Caco-2 (cell line): ENCODE measurements at regions not wholly inside any gene's neighbourhood (a gene's known extent, or its start where the extent isn't known, plus 50 kb on each side); places are given as distances from the start of the nearest gene placed in this dataset.

Experiments
- BruUV-seq: library from RNA; stranded (reverse); fragments of 400-500 nt; replicated peaks from 2 replicates; lab custom pipeline; 2021; lab: Mats Ljungman, UMichigan
- CTCF ChIA-PET: fragments of 300-600 bp; sonication (Branson Sonifier 250); formaldehyde crosslinking; loops from one replicate; lab custom pipeline; 2022; ENCODE audit warnings: antibody characterized with exemption; lab: Charles Lee
- POLR2A ChIA-PET: fragments of 300-600 bp; sonication (Branson Sonifier 250); formaldehyde crosslinking; loops from one replicate; lab custom pipeline; 2022; ENCODE audit warnings: antibody characterized with exemption; lab: Charles Lee
- DNase-seq, 2 experiments: peaks; one replicate each; pipeline versions ENCODE4 v3.0.0 to v3.0.0-alpha.2; 2020 to 2022
- H3K27me3 ChIP-seq: replicated peaks from 2 replicates; pipeline ENCODE4 v1.6.0; 2011; ENCODE audit warnings: low read length; ENCODE audit not compliant: control insufficient read depth, insufficient read depth
- H3K36me3 ChIP-seq: 2 replicates; pipeline ENCODE4 v1.5.1; 2011; ENCODE audit warnings: low read length; ENCODE audit not compliant: control insufficient read depth, insufficient read depth
- H3K4me1 ChIP-seq: fragments of 250-450 bp; sonication (Bioruptor Pico); 2 replicates; pipeline ENCODE4 v1.5.1; 2020; ENCODE audit warnings: mild to moderate bottlenecking
- H3K4me3 ChIP-seq: 2 replicates; pipeline ENCODE4 v1.5.1; 2011; ENCODE audit warnings: low read depth, mild to moderate bottlenecking, control low read depth, low read length
- H3K9me3 ChIP-seq: fragments of 250-450 bp; sonication (Bioruptor Pico); 2 replicates; pipeline ENCODE4 v1.5.1; 2020; ENCODE audit warnings: mild to moderate bottlenecking, moderate library complexity
- H3K27ac Mint-ChIP-seq: one replicate; pipeline ENCODE4 v1.8.0; 2022; ENCODE audit warnings: mixed read lengths; ENCODE audit not compliant: unreplicated experiment
- H3K27me3 Mint-ChIP-seq: one replicate; pipeline ENCODE4 v1.8.0; 2022; ENCODE audit warnings: mixed read lengths; ENCODE audit not compliant: insufficient read depth, unreplicated experiment
- H3K36me3 Mint-ChIP-seq: one replicate; pipeline ENCODE4 v1.8.0; 2022; ENCODE audit warnings: mild to moderate bottlenecking, mixed read lengths; ENCODE audit not compliant: insufficient read depth, unreplicated experiment
- H3K4me1 Mint-ChIP-seq: one replicate; pipeline ENCODE4 v1.8.0; 2022; ENCODE audit warnings: low read depth, mixed read lengths; ENCODE audit not compliant: unreplicated experiment
- H3K4me3 Mint-ChIP-seq: one replicate; pipeline ENCODE4 v1.8.0; 2022; ENCODE audit warnings: mild to moderate bottlenecking, moderate library complexity, mixed read lengths; ENCODE audit not compliant: unreplicated experiment
- H3K9me3 Mint-ChIP-seq: one replicate; pipeline ENCODE4 v1.8.0; 2022; ENCODE audit warnings: mixed read lengths; ENCODE audit not compliant: unreplicated experiment
- intact Hi-C: fragments of 100-400 bp; cut with micrococcal nuclease; formaldehyde crosslinking; loops from one replicate; pipeline ENCODE4 v1.10.0; 2022; ENCODE audit not compliant: unreplicated experiment
- TF ChIP-seq, protein P1 (sequence below), 2 experiments: fragments of 200-600 bp in 1 of 2; IDR thresholded peaks; 1 replicate in 1 of 2; 2 replicates in 1 of 2; pipeline versions ENCODE4 v1.5.1 to v1.8.0; 2011 to 2022; ENCODE audit warnings: antibody characterized with exemption in 1 of 2, control low read depth in 1 of 2, inconsistent platforms in 1 of 2, low read depth in 1 of 2, low read length in 1 of 2, mild to moderate bottlenecking in 1 of 2, moderate library complexity in 1 of 2; ENCODE audit not compliant: insufficient read depth in 1 of 2, severe bottlenecking in 1 of 2, unreplicated experiment in 1 of 2

DNA sequence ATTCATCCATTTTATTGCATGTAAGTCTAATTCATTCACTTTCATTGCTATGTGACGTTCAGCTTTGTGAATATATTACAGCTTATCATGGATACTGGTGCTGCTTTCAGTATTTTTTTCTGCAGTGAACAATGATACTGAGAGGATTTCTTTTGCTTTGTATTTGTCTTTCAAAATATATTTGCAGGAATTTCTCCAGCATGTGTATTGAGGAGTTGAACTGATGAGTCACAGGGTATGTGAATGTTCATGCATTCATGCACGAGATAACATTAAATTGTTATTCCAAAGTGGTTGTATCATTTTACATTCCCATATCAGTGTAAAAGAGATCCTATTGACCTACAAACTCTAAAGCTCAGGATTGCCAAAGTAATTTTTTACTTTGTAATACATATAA, 283.8 kb upstream of the ARSJ start:
- DNase-seq: no peak
- ChIA-PET CTCF (no interaction called here), POLR2A (no interaction called here)
- Mint-ChIP-seq H3K27me3 (no peaks in the 10 kb centered on the region), H3K36me3 (no peaks in the 10 kb centered on the region), H3K4me3 (no peak overlapping the region), H3K4me1 (peaks cover 20% of the 10 kb centered on the region), H3K9me3 (no peaks in the 10 kb centered on the region), H3K27ac (no peak overlapping the region)
- no peaks in the 10 kb centered on the region for H3K27me3 ChIP-seq
- TF ChIP-seq, protein P1, sequence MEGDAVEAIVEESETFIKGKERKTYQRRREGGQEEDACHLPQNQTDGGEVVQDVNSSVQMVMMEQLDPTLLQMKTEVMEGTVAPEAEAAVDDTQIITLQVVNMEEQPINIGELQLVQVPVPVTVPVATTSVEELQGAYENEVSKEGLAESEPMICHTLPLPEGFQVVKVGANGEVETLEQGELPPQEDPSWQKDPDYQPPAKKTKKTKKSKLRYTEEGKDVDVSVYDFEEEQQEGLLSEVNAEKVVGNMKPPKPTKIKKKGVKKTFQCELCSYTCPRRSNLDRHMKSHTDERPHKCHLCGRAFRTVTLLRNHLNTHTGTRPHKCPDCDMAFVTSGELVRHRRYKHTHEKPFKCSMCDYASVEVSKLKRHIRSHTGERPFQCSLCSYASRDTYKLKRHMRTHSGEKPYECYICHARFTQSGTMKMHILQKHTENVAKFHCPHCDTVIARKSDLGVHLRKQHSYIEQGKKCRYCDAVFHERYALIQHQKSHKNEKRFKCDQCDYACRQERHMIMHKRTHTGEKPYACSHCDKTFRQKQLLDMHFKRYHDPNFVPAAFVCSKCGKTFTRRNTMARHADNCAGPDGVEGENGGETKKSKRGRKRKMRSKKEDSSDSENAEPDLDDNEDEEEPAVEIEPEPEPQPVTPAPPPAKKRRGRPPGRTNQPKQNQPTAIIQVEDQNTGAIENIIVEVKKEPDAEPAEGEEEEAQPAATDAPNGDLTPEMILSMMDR (IDR thresholded peaks at IDR 0.05; ENCODE audit: insufficient read depth in 1 of 2, low read depth in 1 of 2, low read length in 1 of 2, severe bottlenecking in 1 of 2, unreplicated experiment in 1 of 2): no peak
- H3K36me3 ChIP-seq: no peaks in the 10 kb centered on the region
- H3K4me3 ChIP-seq: no peak overlapping the region
- no peaks in the 10 kb centered on the region for H3K9me3 ChIP-seq
- H3K4me1 ChIP-seq: peaks cover 23% of the 10 kb centered on the region; the same call in 1 of the 2 replicates
- intact Hi-C loops: no loop called here
- BruUV-seq: no TSS peak

DNA sequence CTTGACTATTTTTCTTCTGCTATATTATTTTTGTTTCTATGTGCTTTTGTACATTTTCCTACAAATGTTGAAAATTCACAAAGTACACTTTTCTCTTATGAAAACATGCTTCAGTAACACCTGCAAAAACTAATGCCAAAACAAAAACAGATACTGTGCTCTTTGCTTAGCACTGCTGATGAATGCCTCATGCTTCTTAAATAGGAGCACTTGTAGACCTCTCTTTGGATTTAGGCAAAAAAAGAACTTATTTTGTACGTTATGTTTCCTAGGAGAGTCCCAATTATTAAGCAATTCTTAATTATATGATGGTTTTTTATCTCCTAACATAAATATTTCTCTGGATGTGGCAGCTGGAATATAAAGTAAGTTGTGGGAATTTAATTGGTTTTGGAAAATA, 285.0 kb upstream of the ARSJ start:
- Mint-ChIP-seq H3K9me3 (no peaks in the 10 kb centered on the region), H3K27ac (no peak overlapping the region), H3K4me1 (peaks cover 20% of the 10 kb centered on the region), H3K4me3 (no peak overlapping the region), H3K27me3 (no peaks in the 10 kb centered on the region), H3K36me3 (no peaks in the 10 kb centered on the region)
- Histone ChIP-seq H3K36me3 (no peaks in the 10 kb centered on the region), H3K4me1 (peaks cover 23% of the 10 kb centered on the region; the same call in 1 of the 2 replicates), H3K9me3 (no peaks in the 10 kb centered on the region), H3K27me3 (no peaks in the 10 kb centered on the region), H3K4me3 (no peak overlapping the region)
- POLR2A ChIA-PET: no interaction called here
- no peak for DNase-seq
- no TSS peak for BruUV-seq
- TF ChIP-seq, protein P1 (IDR thresholded peaks at IDR 0.05; ENCODE audit: insufficient read depth in 1 of 2, low read depth in 1 of 2, low read length in 1 of 2, severe bottlenecking in 1 of 2, unreplicated experiment in 1 of 2): no peak
- intact Hi-C loops: no loop called here
- CTCF ChIA-PET: no interaction called here

DNA sequence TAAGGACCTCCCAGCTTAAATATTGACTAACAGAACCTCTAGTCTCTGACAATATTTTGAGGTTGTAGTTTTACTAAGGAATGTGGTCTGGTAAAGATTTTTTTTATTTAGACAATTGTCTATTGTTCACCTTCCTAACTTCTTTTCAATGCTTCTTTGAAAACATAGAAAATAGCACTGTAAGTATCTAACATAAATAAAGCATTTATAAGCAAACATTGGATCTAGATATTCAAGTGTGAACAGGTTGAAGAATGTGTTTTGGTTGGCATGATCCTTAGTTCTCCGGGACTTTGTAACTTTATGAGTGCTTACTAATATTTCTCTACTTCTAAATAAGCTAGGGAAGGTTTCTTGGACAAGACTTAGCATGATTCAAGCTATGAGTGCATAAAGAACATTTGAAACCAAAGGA, 285.4 kb upstream of the ARSJ start:
- CTCF ChIA-PET: no interaction called here

More for the DNA sequence above, 285.4 kb upstream of the ARSJ start:
- Histone ChIP-seq H3K9me3 (no peaks in the 10 kb centered on the region), H3K36me3 (no peaks in the 10 kb centered on the region), H3K27me3 (no peaks in the 10 kb centered on the region), H3K4me1 (peaks cover 23% of the 10 kb centered on the region; the same call in 1 of the 2 replicates), H3K4me3 (no peak overlapping the region)
- Mint-ChIP-seq H3K4me1 (peaks cover 20% of the 10 kb centered on the region), H3K36me3 (no peaks in the 10 kb centered on the region), H3K9me3 (no peaks in the 10 kb centered on the region), H3K27me3 (no peaks in the 10 kb centered on the region), H3K27ac (no peak overlapping the region), H3K4me3 (no peak overlapping the region)
- DNase-seq: no peak
- no TSS peak for BruUV-seq
- intact Hi-C loops: no loop called here
- TF ChIP-seq, protein P1 (IDR thresholded peaks at IDR 0.05; ENCODE audit: insufficient read depth in 1 of 2, low read depth in 1 of 2, low read length in 1 of 2, severe bottlenecking in 1 of 2, unreplicated experiment in 1 of 2): no peak
- POLR2A ChIA-PET: no interaction called here
